ENCODE measurements at regions not wholly inside any gene's neighbourhood (a gene's known extent, or its start where the extent isn't known, plus 50 kb on each side); places are given as distances from the start of the nearest gene placed in this dataset.

DNA sequence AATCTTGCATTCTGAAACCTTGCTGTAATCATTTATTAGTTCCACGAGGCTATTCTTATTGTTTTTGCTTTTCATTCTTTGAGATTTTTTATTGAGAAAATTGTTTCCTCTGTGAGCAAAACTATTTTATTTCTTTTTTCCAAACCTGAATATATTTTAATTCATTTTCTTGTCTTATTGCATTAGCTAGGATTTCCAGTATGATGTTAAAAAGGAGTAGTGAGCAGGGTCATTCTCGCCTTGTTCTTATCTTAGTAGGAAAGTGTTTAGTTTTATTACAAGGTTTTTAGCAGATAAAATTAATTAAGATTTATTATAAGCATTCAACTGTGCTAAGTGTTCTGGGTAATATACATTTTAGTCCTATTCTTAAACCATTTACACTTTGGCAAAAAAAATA, 214.6 kb upstream of the KLF6 start:
- Histone ChIP-seq H3K27me3 (no peaks in the 10 kb centered on the region), H3K4me3 (no peak overlapping the region), H3K4me1 (peaks cover 10% of the 10 kb centered on the region), H3K27ac (no peak overlapping the region), H3K9me3 (no peaks in the 10 kb centered on the region), H3K36me3 (no peaks in the 10 kb centered on the region)
- no peak for DNase-seq (ENCODE audit: low spot score in 2 of 2)
- 96% methylated on average over 2 of the region's 2 CpGs for WGBS
- no peak for TF ChIP-seq EP300 (IDR thresholded peaks at IDR 0.05)
- TF ChIP-seq POLR2A (IDR thresholded peaks at IDR 0.05) = no peak
- TF ChIP-seq POLR2AphosphoS5 (IDR thresholded peaks at IDR 0.05) = no peak
- TF ChIP-seq, protein P1, sequence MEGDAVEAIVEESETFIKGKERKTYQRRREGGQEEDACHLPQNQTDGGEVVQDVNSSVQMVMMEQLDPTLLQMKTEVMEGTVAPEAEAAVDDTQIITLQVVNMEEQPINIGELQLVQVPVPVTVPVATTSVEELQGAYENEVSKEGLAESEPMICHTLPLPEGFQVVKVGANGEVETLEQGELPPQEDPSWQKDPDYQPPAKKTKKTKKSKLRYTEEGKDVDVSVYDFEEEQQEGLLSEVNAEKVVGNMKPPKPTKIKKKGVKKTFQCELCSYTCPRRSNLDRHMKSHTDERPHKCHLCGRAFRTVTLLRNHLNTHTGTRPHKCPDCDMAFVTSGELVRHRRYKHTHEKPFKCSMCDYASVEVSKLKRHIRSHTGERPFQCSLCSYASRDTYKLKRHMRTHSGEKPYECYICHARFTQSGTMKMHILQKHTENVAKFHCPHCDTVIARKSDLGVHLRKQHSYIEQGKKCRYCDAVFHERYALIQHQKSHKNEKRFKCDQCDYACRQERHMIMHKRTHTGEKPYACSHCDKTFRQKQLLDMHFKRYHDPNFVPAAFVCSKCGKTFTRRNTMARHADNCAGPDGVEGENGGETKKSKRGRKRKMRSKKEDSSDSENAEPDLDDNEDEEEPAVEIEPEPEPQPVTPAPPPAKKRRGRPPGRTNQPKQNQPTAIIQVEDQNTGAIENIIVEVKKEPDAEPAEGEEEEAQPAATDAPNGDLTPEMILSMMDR (IDR thresholded peaks at IDR 0.05) = no peak

DNA sequence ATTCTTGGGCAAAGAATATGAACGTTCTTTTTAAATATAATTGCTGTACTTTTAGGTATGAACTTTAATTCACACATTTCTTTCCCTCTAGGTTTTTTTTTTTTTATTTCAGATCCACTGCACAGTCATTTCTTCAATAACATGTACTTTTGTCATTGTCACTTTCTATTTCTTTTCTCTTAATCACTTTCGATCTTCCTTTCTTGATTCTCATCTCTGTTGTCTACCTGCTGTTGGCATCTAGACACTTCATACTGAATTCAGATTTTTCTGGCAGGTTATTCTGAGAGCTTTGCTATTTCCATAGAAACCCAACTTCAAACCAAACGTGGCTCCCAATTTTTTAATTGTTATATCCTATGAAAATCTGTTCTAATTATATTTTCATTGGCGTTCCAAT, 211.7 kb upstream of the KLF6 start:
- Histone ChIP-seq H3K4me3 (no peak overlapping the region), H3K4me1 (peaks cover 10% of the 10 kb centered on the region), H3K9me3 (no peaks in the 10 kb centered on the region), H3K27ac (no peak overlapping the region), H3K27me3 (no peaks in the 10 kb centered on the region), H3K36me3 (no peaks in the 10 kb centered on the region)
- 74% methylated on average over 4 of the region's 4 CpGs for WGBS
- TF ChIP-seq EP300 (IDR thresholded peaks at IDR 0.05) = no peak
- DNase-seq (ENCODE audit: low spot score in 2 of 2) = no peak

DNA sequence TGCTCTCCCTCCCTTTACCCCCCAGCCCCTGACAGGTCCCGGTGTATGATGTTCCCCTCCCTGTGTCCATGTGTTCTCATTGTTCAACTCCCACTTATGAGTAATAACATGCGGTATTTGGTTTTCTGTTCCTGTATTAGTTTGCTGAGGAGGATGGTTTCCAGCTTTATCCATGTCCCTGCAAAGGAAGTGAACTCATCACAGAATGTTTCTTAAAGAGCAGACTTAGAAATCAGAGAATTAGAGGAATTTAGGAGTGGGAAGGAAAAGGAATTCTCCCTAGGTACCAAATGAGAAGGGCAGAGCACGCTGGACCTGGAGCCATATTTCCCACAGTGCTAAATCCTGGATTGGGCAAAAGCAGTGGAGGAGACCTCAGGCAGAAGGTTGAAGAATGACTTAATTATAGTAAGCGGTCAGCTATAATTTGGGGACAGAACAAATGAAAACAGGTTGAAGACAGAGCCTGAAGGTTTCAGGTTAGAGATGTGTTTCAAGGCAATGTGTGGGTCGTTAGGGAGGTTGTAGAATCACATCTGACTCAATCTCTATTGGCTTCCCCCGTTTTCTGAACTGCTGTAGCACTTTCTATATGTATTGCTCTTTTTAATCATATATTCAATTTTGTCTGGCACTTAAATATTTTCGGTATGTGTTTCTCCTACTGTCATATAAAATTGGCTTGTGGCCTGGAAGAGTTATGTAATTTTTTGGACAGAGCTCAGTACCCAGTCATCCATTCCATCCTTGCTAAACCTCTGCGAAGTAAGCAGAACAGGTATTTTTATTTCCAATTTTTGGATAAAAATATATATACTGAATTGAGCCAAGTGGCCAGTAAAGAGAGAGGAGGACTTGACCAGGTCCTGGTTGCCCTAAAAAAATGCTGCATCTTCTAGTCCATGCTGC, 210.5 kb upstream of the KLF6 start:
- DNase-seq (ENCODE audit: low spot score in 2 of 2) = no peak
- no peaks in the 10 kb centered on the region for H3K27me3 ChIP-seq
- H3K36me3 ChIP-seq = no peaks in the 10 kb centered on the region
- no peak overlapping the region for H3K27ac ChIP-seq
- H3K4me1 ChIP-seq = peaks cover 10% of the 10 kb centered on the region
- TF ChIP-seq POLR2A (IDR thresholded peaks at IDR 0.05) (no peak), POLR2AphosphoS5 (IDR thresholded peaks at IDR 0.05) (no peak), EP300 (IDR thresholded peaks at IDR 0.05) (no peak)
- TF ChIP-seq, protein P1 (IDR thresholded peaks at IDR 0.05) = no peak
- no peaks in the 10 kb centered on the region for H3K9me3 ChIP-seq
- WGBS = 48% methylated on average over 8 of the region's 8 CpGs
- H3K4me3 ChIP-seq = no peak overlapping the region

DNA sequence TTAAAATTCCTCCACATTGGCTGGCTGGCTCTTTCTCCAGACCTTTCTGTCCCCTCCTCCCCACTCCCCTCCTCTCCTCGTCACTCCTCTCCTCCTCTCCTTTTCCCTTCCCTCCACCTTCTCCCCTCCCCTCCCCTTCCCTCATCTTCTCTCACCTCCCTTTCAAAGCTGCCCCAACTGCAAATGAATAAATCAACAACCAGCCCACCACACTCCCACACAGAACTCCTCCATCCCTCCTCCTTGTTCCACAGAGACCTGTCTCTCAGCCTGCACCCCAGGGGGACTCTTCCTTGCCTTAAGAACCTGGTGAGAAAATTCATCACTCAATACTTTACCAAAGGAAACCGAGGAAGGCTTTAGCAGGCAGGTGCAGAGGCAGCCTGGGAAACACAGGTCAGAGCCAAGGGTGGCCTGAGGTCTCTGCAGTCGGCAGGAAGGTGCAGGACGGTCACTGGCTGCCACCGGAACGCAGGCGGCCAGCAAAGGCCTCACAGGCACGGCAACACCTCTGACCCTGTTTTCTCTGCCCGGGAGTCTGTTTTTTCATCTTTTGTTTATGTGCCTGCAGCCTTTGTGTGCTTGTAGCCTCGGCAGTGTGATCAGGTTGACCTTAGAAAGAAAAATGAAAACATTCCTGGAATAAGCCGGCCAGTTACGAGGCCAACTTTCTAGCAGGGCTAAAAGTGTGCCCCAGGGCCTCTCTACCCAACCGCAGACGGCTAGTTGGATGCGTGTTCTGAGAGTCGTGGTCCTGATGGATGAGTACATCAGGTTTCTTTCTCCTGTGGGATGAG, 207.6 kb upstream of the KLF6 start:
- no peaks in the 10 kb centered on the region for H3K36me3 ChIP-seq
- WGBS = 90% methylated on average over 16 of the region's 16 CpGs
- H3K27me3 ChIP-seq = no peaks in the 10 kb centered on the region
- H3K4me1 ChIP-seq = peaks cover 10% of the 10 kb centered on the region
- TF ChIP-seq POLR2A (IDR thresholded peaks at IDR 0.05) (no peak), POLR2AphosphoS5 (IDR thresholded peaks at IDR 0.05) (no peak), EP300 (IDR thresholded peaks at IDR 0.05) (no peak)
- TF ChIP-seq, protein P1 (IDR thresholded peaks at IDR 0.05) = no peak
- DNase-seq (ENCODE audit: low spot score in 2 of 2) = no peak
- no peaks in the 10 kb centered on the region for H3K9me3 ChIP-seq
- H3K4me3 ChIP-seq = no peak overlapping the region
- no peak overlapping the region for H3K27ac ChIP-seq

DNA sequence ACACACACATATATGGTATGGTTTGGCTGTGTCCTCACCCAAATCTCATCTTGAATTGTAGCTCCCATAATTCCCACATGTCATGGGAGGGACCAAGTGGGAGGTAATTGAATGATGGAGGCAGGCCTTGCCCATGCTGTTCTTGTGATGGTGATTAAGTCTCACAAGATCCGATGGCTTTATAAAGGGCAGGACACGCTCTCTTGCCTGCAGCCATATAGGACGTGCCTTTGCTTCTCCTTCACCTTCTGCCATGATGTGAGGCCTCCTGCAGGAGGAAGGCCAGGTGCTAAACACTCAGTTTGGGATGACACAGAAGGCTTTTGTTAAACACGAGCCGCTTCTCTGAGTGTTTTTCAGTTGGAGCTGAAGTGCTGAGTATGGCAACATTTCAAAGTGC, 205.3 kb upstream of the KLF6 start:
- no peak for DNase-seq (ENCODE audit: low spot score in 2 of 2)
- no peaks in the 10 kb centered on the region for H3K36me3 ChIP-seq
- 92% methylated on average over 5 of the region's 5 CpGs for whole genome bisulfite sequencing
- H3K4me3 ChIP-seq = no peak overlapping the region
- no peak for TF ChIP-seq POLR2AphosphoS5 (IDR thresholded peaks at IDR 0.05)
- TF ChIP-seq, protein P1 (IDR thresholded peaks at IDR 0.05) = no peak
- no peak for TF ChIP-seq EP300 (IDR thresholded peaks at IDR 0.05)
- no peaks in the 10 kb centered on the region for H3K27me3 ChIP-seq
- no peaks in the 10 kb centered on the region for H3K9me3 ChIP-seq
- H3K27ac ChIP-seq = no peak overlapping the region
- H3K4me1 ChIP-seq = peaks cover 8% of the 10 kb centered on the region
